ENCODE measurements at regions not wholly inside any gene's neighbourhood (a gene's known extent, or its start where the extent isn't known, plus 50 kb on each side); places are given as distances from the start of the nearest gene placed in this dataset.

DNA sequence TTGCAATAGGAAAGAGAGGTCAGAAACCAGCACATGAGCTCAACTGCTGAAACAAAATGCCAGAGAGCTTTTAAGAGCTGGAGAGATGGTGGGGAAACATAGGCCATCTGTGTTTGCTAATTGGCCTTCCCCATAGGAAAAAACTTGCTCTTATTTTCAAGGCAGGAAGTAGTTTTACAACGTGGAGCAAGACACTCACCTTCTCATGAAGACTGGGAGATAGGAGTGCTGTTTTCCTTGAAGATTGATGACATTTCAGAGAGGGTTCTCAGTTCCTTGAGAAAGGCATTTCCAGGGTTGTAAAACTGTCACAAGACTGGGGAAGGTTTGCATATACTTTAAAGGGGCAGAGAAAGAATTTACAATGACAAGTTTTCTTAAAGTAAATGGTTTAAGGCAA is 586.3 kb upstream of the RAG2 start:
- TF ChIP-seq EGR1 (IDR thresholded peaks at IDR 0.05; ENCODE audit: low read depth) (no peak), EZH2 (IDR thresholded peaks at IDR 0.05) (no peak), FOSL1 (IDR thresholded peaks at IDR 0.05; ENCODE audit: low read depth) (no peak), POLR2A (IDR thresholded peaks at IDR 0.05; ENCODE audit: borderline replicate concordance, extremely low read depth, insufficient read depth, insufficient read length) (no peak), SRF (IDR thresholded peaks at IDR 0.05; ENCODE audit: low read depth) (no peak), POLR2AphosphoS5 (IDR thresholded peaks at IDR 0.05; ENCODE audit: low read depth, low read length) (no peak)
- TF ChIP-seq, protein P1, sequence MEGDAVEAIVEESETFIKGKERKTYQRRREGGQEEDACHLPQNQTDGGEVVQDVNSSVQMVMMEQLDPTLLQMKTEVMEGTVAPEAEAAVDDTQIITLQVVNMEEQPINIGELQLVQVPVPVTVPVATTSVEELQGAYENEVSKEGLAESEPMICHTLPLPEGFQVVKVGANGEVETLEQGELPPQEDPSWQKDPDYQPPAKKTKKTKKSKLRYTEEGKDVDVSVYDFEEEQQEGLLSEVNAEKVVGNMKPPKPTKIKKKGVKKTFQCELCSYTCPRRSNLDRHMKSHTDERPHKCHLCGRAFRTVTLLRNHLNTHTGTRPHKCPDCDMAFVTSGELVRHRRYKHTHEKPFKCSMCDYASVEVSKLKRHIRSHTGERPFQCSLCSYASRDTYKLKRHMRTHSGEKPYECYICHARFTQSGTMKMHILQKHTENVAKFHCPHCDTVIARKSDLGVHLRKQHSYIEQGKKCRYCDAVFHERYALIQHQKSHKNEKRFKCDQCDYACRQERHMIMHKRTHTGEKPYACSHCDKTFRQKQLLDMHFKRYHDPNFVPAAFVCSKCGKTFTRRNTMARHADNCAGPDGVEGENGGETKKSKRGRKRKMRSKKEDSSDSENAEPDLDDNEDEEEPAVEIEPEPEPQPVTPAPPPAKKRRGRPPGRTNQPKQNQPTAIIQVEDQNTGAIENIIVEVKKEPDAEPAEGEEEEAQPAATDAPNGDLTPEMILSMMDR (IDR thresholded peaks at IDR 0.05 in 2 of 3, conservative IDR thresholded peaks at IDR 0.05 in 1 of 3; ENCODE audit: borderline replicate concordance in 1 of 3, insufficient read depth in 1 of 3, low read depth in 2 of 3, low read length in 2 of 3): no peak
